A549 (cell line): ENCODE measurements at regions not wholly inside any gene's neighbourhood (a gene's known extent, or its start where the extent isn't known, plus 50 kb on each side); places are given as distances from the start of the nearest gene placed in this dataset.

Experiments
- JUN ChIP-seq, 2 experiments: fragments of >200 bp; sonication (Bioruptor Twin); formaldehyde crosslinking; IDR thresholded peaks; 2 replicates in 1 of 2; 3 replicates in 1 of 2; pipeline ENCODE4 v1.6.1; 2016 to 2017
- MAX ChIP-seq: IDR thresholded peaks from 2 replicates; pipeline ENCODE4 v1.6.1; 2012
- PBX3 ChIP-seq: IDR thresholded peaks from 2 replicates; pipeline ENCODE4 v1.6.1; 2012
- POLR2A ChIP-seq: IDR thresholded peaks from 2 replicates; pipeline ENCODE4 v1.6.1; 2012; ENCODE audit warnings: mild to moderate bottlenecking, low read length
- RAD21 ChIP-seq, 2 experiments: fragments of >200 bp in 1 of 2; sonication (Bioruptor Twin) in 1 of 2; formaldehyde crosslinking in 1 of 2; IDR thresholded peaks in 1 of 2; conservative IDR thresholded peaks in 1 of 2; 2 replicates in 1 of 2; 3 replicates in 1 of 2; pipeline ENCODE4 v1.6.1; 2012 to 2018; ENCODE audit warnings: inconsistent platforms in 1 of 2

- TF ChIP-seq JUN (IDR thresholded peaks at IDR 0.05) (no peak), POLR2A (no peak), RAD21 (conservative IDR thresholded peaks at IDR 0.05 in 1 of 2, IDR thresholded peaks at IDR 0.05 in 1 of 2) (no peak), MAX (no peak), PBX3 (no peak)
Measured at GRCh38 chr9:87063871-87064270, 116.6 kb upstream of the GAS1 start.
